ENCODE measurements at regions not wholly inside any gene's neighbourhood (a gene's known extent, or its start where the extent isn't known, plus 50 kb on each side); places are given as distances from the start of the nearest gene placed in this dataset.

GRCh38 chr3:186413615-186414415, 51.8 kb upstream of the DGKG start:
- no peak for DNase-seq (ENCODE audit: low read depth in 1 of 2, low spot score in 1 of 2)

- DNase-seq (ENCODE audit: low read depth in 1 of 2, low spot score in 1 of 2), result peak in 1 of 2 donors; percentile 26
Measured at GRCh38 chr3:186411994-186412393, 50.0 kb upstream of the DGKG start.

All from activated CD4-positive, alpha-beta T cell treated with anti-CD3 and anti-CD28 coated beads, Interleukin-2, amount 50 U/mL, for 24 hours (primary cell).